ENCODE measurements at regions not wholly inside any gene's neighbourhood (a gene's known extent, or its start where the extent isn't known, plus 50 kb on each side); places are given as distances from the start of the nearest gene placed in this dataset.

GRCh38 chr7:97565665-97566064 is 166.2 kb upstream of the TAC1 start:
- Mint-ChIP-seq H3K27me3 (no peaks in the 10 kb centered on the region), H3K9me3 (peaks cover 6% of the 10 kb centered on the region), H3K27ac (no peak overlapping the region), H3K4me1 (no peaks in the 10 kb centered on the region), H3K36me3 (no peaks in the 10 kb centered on the region), H3K4me3 (no peak overlapping the region)
- no peak for DNase-seq
- CTCF ChIA-PET: no interaction called here

GRCh38 chr7:97573065-97573464 is 158.8 kb upstream of the TAC1 start:
- CTCF ChIA-PET: no interaction called here
- Mint-ChIP-seq H3K4me1 (no peaks in the 10 kb centered on the region), H3K9me3 (no peaks in the 10 kb centered on the region), H3K4me3 (no peak overlapping the region), H3K36me3 (no peaks in the 10 kb centered on the region), H3K27me3 (no peaks in the 10 kb centered on the region), H3K27ac (no peak overlapping the region)
- DNase-seq: no peak

- Mint-ChIP-seq H3K36me3 (no peaks in the 10 kb centered on the region), H3K27ac (no peak overlapping the region), H3K9me3 (peaks cover 2% of the 10 kb centered on the region), H3K27me3 (no peaks in the 10 kb centered on the region), H3K4me1 (no peaks in the 10 kb centered on the region), H3K4me3 (no peak overlapping the region)
- CTCF ChIA-PET: no interaction called here
- no peak for DNase-seq
Measured at GRCh38 chr7:97576043-97576442, 155.8 kb upstream of the TAC1 start.

- no peaks in the 10 kb centered on the region for H3K36me3 Mint-ChIP-seq
- CTCF ChIA-PET: no interaction called here
- no peak overlapping the region for H3K27ac Mint-ChIP-seq
- H3K4me3 Mint-ChIP-seq: no peak overlapping the region
- peaks cover 4% of the 10 kb centered on the region for H3K9me3 Mint-ChIP-seq
- H3K4me1 Mint-ChIP-seq: no peaks in the 10 kb centered on the region
- no peak for DNase-seq
- no peaks in the 10 kb centered on the region for H3K27me3 Mint-ChIP-seq
Measured at GRCh38 chr7:97578225-97578624, 153.7 kb upstream of the TAC1 start.

GRCh38 chr7:97580205-97580604 is 151.7 kb upstream of the TAC1 start:
- Mint-ChIP-seq H3K36me3 (no peaks in the 10 kb centered on the region), H3K27ac (no peak overlapping the region), H3K27me3 (no peaks in the 10 kb centered on the region), H3K4me3 (no peak overlapping the region), H3K9me3 (peaks cover 4% of the 10 kb centered on the region), H3K4me1 (no peaks in the 10 kb centered on the region)
- DNase-seq: no peak
- CTCF ChIA-PET: no interaction called here

GRCh38 chr7:97595439-97595838 is 136.4 kb upstream of the TAC1 start:
- CTCF ChIA-PET: no interaction called here
- H3K4me3 Mint-ChIP-seq: no peak overlapping the region
- no peak overlapping the region for H3K27ac Mint-ChIP-seq
- no peaks in the 10 kb centered on the region for H3K9me3 Mint-ChIP-seq
- no peaks in the 10 kb centered on the region for H3K36me3 Mint-ChIP-seq
- no peaks in the 10 kb centered on the region for H3K4me1 Mint-ChIP-seq
- no peaks in the 10 kb centered on the region for H3K27me3 Mint-ChIP-seq
- no peak for DNase-seq

- Mint-ChIP-seq H3K4me1 (no peaks in the 10 kb centered on the region), H3K4me3 (no peak overlapping the region), H3K9me3 (no peaks in the 10 kb centered on the region), H3K27ac (no peak overlapping the region), H3K36me3 (no peaks in the 10 kb centered on the region), H3K27me3 (no peaks in the 10 kb centered on the region)
- CTCF ChIA-PET: no interaction called here
- DNase-seq: no peak
Measured at GRCh38 chr7:97601931-97602457, 129.9 kb upstream of the TAC1 start.

GRCh38 chr7:97620495-97620894 is 111.4 kb upstream of the TAC1 start:
- H3K27me3 Mint-ChIP-seq: no peaks in the 10 kb centered on the region
- no peak overlapping the region for H3K4me3 Mint-ChIP-seq
- CTCF ChIA-PET: no interaction called here

GRCh38 chr7:97623333-97623732 is 108.6 kb upstream of the TAC1 start:
- Mint-ChIP-seq H3K4me3 (no peak overlapping the region), H3K9me3 (no peaks in the 10 kb centered on the region), H3K27me3 (no peaks in the 10 kb centered on the region), H3K36me3 (no peaks in the 10 kb centered on the region), H3K4me1 (no peaks in the 10 kb centered on the region), H3K27ac (no peak overlapping the region)
- CTCF ChIA-PET: no interaction called here
- DNase-seq: no peak

More at GRCh38 chr7:97620495-97620894, 111.4 kb upstream of the TAC1 start:
- Mint-ChIP-seq H3K27ac (no peak overlapping the region), H3K9me3 (no peaks in the 10 kb centered on the region), H3K36me3 (no peaks in the 10 kb centered on the region), H3K4me1 (no peaks in the 10 kb centered on the region)
- no peak for DNase-seq

- Mint-ChIP-seq H3K27me3 (no peaks in the 10 kb centered on the region), H3K4me1 (no peaks in the 10 kb centered on the region), H3K4me3 (no peak overlapping the region), H3K9me3 (no peaks in the 10 kb centered on the region), H3K27ac (no peak overlapping the region), H3K36me3 (no peaks in the 10 kb centered on the region)
- CTCF ChIA-PET: no interaction called here
- DNase-seq: no peak
Measured at GRCh38 chr7:97630116-97630515, 101.8 kb upstream of the TAC1 start.

GRCh38 chr7:97635622-97636021 is 96.3 kb upstream of the TAC1 start:
- H3K27me3 Mint-ChIP-seq: no peaks in the 10 kb centered on the region
- no peaks in the 10 kb centered on the region for H3K36me3 Mint-ChIP-seq
- CTCF ChIA-PET: no interaction called here
- H3K4me3 Mint-ChIP-seq: no peak overlapping the region
- no peak overlapping the region for H3K27ac Mint-ChIP-seq
- H3K9me3 Mint-ChIP-seq: no peaks in the 10 kb centered on the region
- H3K4me1 Mint-ChIP-seq: no peaks in the 10 kb centered on the region
- DNase-seq: no peak

- no peaks in the 10 kb centered on the region for H3K27me3 Mint-ChIP-seq
- H3K4me3 Mint-ChIP-seq: no peak overlapping the region
- H3K9me3 Mint-ChIP-seq: no peaks in the 10 kb centered on the region
- H3K4me1 Mint-ChIP-seq: no peaks in the 10 kb centered on the region
- H3K36me3 Mint-ChIP-seq: no peaks in the 10 kb centered on the region
- no peak overlapping the region for H3K27ac Mint-ChIP-seq
- CTCF ChIA-PET: no interaction called here
- DNase-seq: no peak
Measured at GRCh38 chr7:97639036-97639435, 92.8 kb upstream of the TAC1 start.

GRCh38 chr7:97659363-97660045 is 72.4 kb upstream of the TAC1 start:
- CTCF ChIA-PET: no interaction called here
- DNase-seq: no peak
- Mint-ChIP-seq H3K27ac (no peak overlapping the region), H3K27me3 (no peaks in the 10 kb centered on the region), H3K4me3 (no peak overlapping the region), H3K36me3 (no peaks in the 10 kb centered on the region), H3K9me3 (no peaks in the 10 kb centered on the region), H3K4me1 (no peaks in the 10 kb centered on the region)

GRCh38 chr7:97667359-97667758 is 64.5 kb upstream of the TAC1 start:
- H3K9me3 Mint-ChIP-seq: no peaks in the 10 kb centered on the region
- H3K4me3 Mint-ChIP-seq: no peak overlapping the region
- CTCF ChIA-PET: no interaction called here
- no peaks in the 10 kb centered on the region for H3K27me3 Mint-ChIP-seq
- no peaks in the 10 kb centered on the region for H3K4me1 Mint-ChIP-seq
- no peak for DNase-seq
- no peaks in the 10 kb centered on the region for H3K36me3 Mint-ChIP-seq
- no peak overlapping the region for H3K27ac Mint-ChIP-seq

- CTCF ChIA-PET: no interaction called here
- H3K4me1 Mint-ChIP-seq: no peaks in the 10 kb centered on the region
Measured at GRCh38 chr7:97671571-97671970, 60.3 kb upstream of the TAC1 start.

GRCh38 chr7:97680622-97681021 is 51.3 kb upstream of the TAC1 start:
- Mint-ChIP-seq H3K4me1 (no peaks in the 10 kb centered on the region), H3K4me3 (no peak overlapping the region), H3K36me3 (no peaks in the 10 kb centered on the region), H3K27me3 (no peaks in the 10 kb centered on the region), H3K27ac (no peak overlapping the region), H3K9me3 (no peaks in the 10 kb centered on the region)
- CTCF ChIA-PET: no interaction called here
- DNase-seq: no peak

More at GRCh38 chr7:97671571-97671970, 60.3 kb upstream of the TAC1 start:
- Mint-ChIP-seq H3K27me3 (no peaks in the 10 kb centered on the region), H3K36me3 (no peaks in the 10 kb centered on the region), H3K9me3 (no peaks in the 10 kb centered on the region), H3K4me3 (no peak overlapping the region), H3K27ac (no peak overlapping the region)
- no peak for DNase-seq

Measured in activated naive CD4-positive, alpha-beta T cell treated with anti-CD3 and anti-CD28 coated beads, Interleukin-2, amount 10 ng/mL, durations not matched to agents 7 days and 5 days (primary cell).